Suprapubic skin (tissue), 4 donors: ENCODE measurements at regions not wholly inside any gene's neighbourhood (a gene's known extent, or its start where the extent isn't known, plus 50 kb on each side); places are given as distances from the start of the nearest gene placed in this dataset.

Experiments used
- DNase-seq, 2 donors: peaks; one replicate each; pipeline ENCODE4 v3.0.0-alpha.2; 2019; ENCODE audit warnings: low spot score in 2 of 2
- H3K27ac ChIP-seq: fragments of 200-600 bp; sonication (generic); one replicate; pipeline ENCODE4 v1.5.1; 2019
- H3K27me3 ChIP-seq: fragments of 200-600 bp; sonication (generic); one replicate; pipeline ENCODE4 v1.5.1; 2019
- H3K36me3 ChIP-seq: fragments of 200-600 bp; sonication (generic); one replicate; pipeline ENCODE4 v1.5.1; 2019
- H3K4me1 ChIP-seq: fragments of 200-600 bp; sonication (generic); one replicate; pipeline ENCODE4 v1.5.1; 2019
- H3K4me3 ChIP-seq: fragments of 200-600 bp; sonication (generic); one replicate; pipeline ENCODE4 v1.5.1; 2019; ENCODE audit warnings: mild to moderate bottlenecking
- H3K9me3 ChIP-seq: fragments of 200-600 bp; sonication (generic); one replicate; pipeline ENCODE4 v1.5.1; 2019
- EP300 ChIP-seq: sonication (generic); formaldehyde crosslinking; IDR thresholded peaks from one replicate; pipeline ENCODE4 v1.6.1; 2017; ENCODE audit warnings: antibody characterized with exemption
- POLR2A ChIP-seq, 2 donors: fragments of 450-650 bp; IDR thresholded peaks; one replicate each; pipeline ENCODE4 v1.6.1; 2017; ENCODE audit warnings: antibody characterized with exemption in 2 of 2, mild to moderate bottlenecking in 2 of 2, moderate library complexity in 2 of 2
- POLR2AphosphoS5 ChIP-seq, 3 donors: sonication (generic); formaldehyde crosslinking; IDR thresholded peaks; one replicate each; pipeline ENCODE4 v1.6.1; 2017; ENCODE audit warnings: antibody characterized with exemption in 3 of 3
- WGBS: methylation state at CpG from one replicate; pipeline ENCODE4 v1.1.5; 2018; 5-methylcytosine and 5-hydroxymethylcytosine counted together
- TF ChIP-seq, protein P1 (sequence below), 2 donors: fragments of 200-600 bp in 1 of 2; fragments of 450-650 bp in 1 of 2; sonication (generic) in 1 of 2; IDR thresholded peaks; one replicate each; pipeline ENCODE4 v1.5.1; 2016 to 2019; ENCODE audit warnings: antibody characterized with exemption in 2 of 2, mild to moderate bottlenecking in 1 of 2, moderate library complexity in 1 of 2

DNA sequence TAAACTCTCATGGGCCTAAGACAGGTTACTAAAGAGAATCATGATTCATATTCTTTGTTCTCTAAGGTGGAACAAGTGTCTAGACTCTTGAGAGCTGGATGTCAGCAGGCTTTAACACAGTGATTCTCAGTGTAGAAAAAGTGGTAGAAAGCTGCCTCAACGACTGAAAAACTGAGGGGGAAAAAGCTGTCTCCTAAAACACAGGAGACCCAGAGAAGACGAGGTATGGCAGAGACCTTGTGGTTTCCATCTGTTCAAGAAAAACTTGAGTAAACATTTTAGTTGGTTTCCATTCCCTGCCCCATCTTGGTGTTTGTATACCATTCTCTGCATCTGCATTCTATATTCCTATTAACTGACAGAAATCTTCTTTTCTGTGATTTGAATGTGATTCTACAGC lies 57.6 kb upstream of the MAP3K7 start:
- H3K9me3 ChIP-seq, result no peaks in the 10 kb centered on the region
- no peaks in the 10 kb centered on the region for H3K4me1 ChIP-seq
- WGBS, result 60% methylated on average over 2 of the region's 2 CpGs
- H3K4me3 ChIP-seq, result no peak overlapping the region
- TF ChIP-seq POLR2AphosphoS5 (IDR thresholded peaks at IDR 0.05) (no peak), POLR2A (IDR thresholded peaks at IDR 0.05) (no peak), EP300 (no peak)
- TF ChIP-seq, protein P1, sequence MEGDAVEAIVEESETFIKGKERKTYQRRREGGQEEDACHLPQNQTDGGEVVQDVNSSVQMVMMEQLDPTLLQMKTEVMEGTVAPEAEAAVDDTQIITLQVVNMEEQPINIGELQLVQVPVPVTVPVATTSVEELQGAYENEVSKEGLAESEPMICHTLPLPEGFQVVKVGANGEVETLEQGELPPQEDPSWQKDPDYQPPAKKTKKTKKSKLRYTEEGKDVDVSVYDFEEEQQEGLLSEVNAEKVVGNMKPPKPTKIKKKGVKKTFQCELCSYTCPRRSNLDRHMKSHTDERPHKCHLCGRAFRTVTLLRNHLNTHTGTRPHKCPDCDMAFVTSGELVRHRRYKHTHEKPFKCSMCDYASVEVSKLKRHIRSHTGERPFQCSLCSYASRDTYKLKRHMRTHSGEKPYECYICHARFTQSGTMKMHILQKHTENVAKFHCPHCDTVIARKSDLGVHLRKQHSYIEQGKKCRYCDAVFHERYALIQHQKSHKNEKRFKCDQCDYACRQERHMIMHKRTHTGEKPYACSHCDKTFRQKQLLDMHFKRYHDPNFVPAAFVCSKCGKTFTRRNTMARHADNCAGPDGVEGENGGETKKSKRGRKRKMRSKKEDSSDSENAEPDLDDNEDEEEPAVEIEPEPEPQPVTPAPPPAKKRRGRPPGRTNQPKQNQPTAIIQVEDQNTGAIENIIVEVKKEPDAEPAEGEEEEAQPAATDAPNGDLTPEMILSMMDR (IDR thresholded peaks at IDR 0.05), result no peak
- no peaks in the 10 kb centered on the region for H3K36me3 ChIP-seq
- H3K27ac ChIP-seq, result no peak overlapping the region
- DNase-seq, result no peak
- H3K27me3 ChIP-seq, result no peaks in the 10 kb centered on the region

GRCh38 chr6:90643381-90643780 lies 56.5 kb upstream of the MAP3K7 start:
- TF ChIP-seq POLR2AphosphoS5 (IDR thresholded peaks at IDR 0.05), result no peak
- TF ChIP-seq, protein P1 (IDR thresholded peaks at IDR 0.05), result no peak
- TF ChIP-seq EP300, result no peak
- no peak for TF ChIP-seq POLR2A (IDR thresholded peaks at IDR 0.05)
- Histone ChIP-seq H3K4me1 (no peaks in the 10 kb centered on the region), H3K4me3 (no peak overlapping the region), H3K9me3 (no peaks in the 10 kb centered on the region), H3K27ac (no peak overlapping the region), H3K36me3 (no peaks in the 10 kb centered on the region), H3K27me3 (no peaks in the 10 kb centered on the region)
- 47% methylated on average over 3 of the region's 3 CpGs for WGBS
- DNase-seq, result no peak

- Histone ChIP-seq H3K27me3 (no peaks in the 10 kb centered on the region), H3K4me3 (no peak overlapping the region), H3K9me3 (peaks cover 8% of the 10 kb centered on the region), H3K36me3 (no peaks in the 10 kb centered on the region), H3K4me1 (no peaks in the 10 kb centered on the region), H3K27ac (no peak overlapping the region)
- WGBS, result 94% methylated on average over 2 of the region's 2 CpGs
- DNase-seq, result no peak
- no peak for TF ChIP-seq POLR2AphosphoS5 (IDR thresholded peaks at IDR 0.05)
- no peak for TF ChIP-seq EP300
- TF ChIP-seq, protein P1 (IDR thresholded peaks at IDR 0.05), result no peak
- no peak for TF ChIP-seq POLR2A (IDR thresholded peaks at IDR 0.05)
Observed at GRCh38 chr6:90637320-90637719, 50.4 kb upstream of the MAP3K7 start.
